Chondrocyte (in vitro differentiated cells): ENCODE measurements at regions not wholly inside any gene's neighbourhood (a gene's known extent, or its start where the extent isn't known, plus 50 kb on each side); places are given as distances from the start of the nearest gene placed in this dataset.

Source experiments
- DNase-seq: peaks from one replicate; pipeline ENCODE4 v3.0.0; 2021; ENCODE audit warnings: mixed read lengths, low spot score
- H3K27ac Mint-ChIP-seq: one replicate; pipeline ENCODE4 v1.8.0; 2021; ENCODE audit warnings: mild to moderate bottlenecking, moderate library complexity, mixed read lengths; ENCODE audit not compliant: unreplicated experiment
- H3K27me3 Mint-ChIP-seq: 2 replicates; pipeline ENCODE4 v1.8.0; 2021; ENCODE audit warnings: low read depth, mixed read lengths
- H3K36me3 Mint-ChIP-seq: 2 replicates; pipeline ENCODE4 v1.8.0; 2021; ENCODE audit warnings: low read depth, mixed read lengths
- H3K4me1 Mint-ChIP-seq: 2 replicates; pipeline ENCODE4 v1.8.0; 2021; ENCODE audit warnings: low read depth, mild to moderate bottlenecking, mixed read lengths
- H3K4me3 Mint-ChIP-seq: one replicate; pipeline ENCODE4 v1.8.0; 2021; ENCODE audit warnings: mild to moderate bottlenecking, moderate library complexity, mixed read lengths; ENCODE audit not compliant: unreplicated experiment
- H3K9me3 Mint-ChIP-seq: 2 replicates; pipeline ENCODE4 v1.8.0; 2021; ENCODE audit warnings: low read depth, mixed read lengths
- TF ChIP-seq, protein P1 (sequence below): fragments of 200-600 bp; sonication (generic); IDR thresholded peaks from 2 replicates; pipeline ENCODE4 v1.5.0; 2021; ENCODE audit warnings: antibody characterized with exemption, mild to moderate bottlenecking, moderate library complexity

GRCh38 chr2:136210455-136210805 lies 92.5 kb upstream of the CXCR4 start:
- TF ChIP-seq, protein P1, sequence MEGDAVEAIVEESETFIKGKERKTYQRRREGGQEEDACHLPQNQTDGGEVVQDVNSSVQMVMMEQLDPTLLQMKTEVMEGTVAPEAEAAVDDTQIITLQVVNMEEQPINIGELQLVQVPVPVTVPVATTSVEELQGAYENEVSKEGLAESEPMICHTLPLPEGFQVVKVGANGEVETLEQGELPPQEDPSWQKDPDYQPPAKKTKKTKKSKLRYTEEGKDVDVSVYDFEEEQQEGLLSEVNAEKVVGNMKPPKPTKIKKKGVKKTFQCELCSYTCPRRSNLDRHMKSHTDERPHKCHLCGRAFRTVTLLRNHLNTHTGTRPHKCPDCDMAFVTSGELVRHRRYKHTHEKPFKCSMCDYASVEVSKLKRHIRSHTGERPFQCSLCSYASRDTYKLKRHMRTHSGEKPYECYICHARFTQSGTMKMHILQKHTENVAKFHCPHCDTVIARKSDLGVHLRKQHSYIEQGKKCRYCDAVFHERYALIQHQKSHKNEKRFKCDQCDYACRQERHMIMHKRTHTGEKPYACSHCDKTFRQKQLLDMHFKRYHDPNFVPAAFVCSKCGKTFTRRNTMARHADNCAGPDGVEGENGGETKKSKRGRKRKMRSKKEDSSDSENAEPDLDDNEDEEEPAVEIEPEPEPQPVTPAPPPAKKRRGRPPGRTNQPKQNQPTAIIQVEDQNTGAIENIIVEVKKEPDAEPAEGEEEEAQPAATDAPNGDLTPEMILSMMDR: no peak
- DNase-seq: no peak
- no peaks in the 10 kb centered on the region for H3K36me3 Mint-ChIP-seq
- no peak overlapping the region for H3K4me3 Mint-ChIP-seq
- no peaks in the 10 kb centered on the region for H3K4me1 Mint-ChIP-seq
- peaks cover 6% of the 10 kb centered on the region for H3K27me3 Mint-ChIP-seq
- peaks cover 14% of the 10 kb centered on the region for H3K9me3 Mint-ChIP-seq
- H3K27ac Mint-ChIP-seq: no peak overlapping the region

GRCh38 chr2:136209561-136210454 lies 91.9 kb upstream of the CXCR4 start:
- TF ChIP-seq, protein P1: no peak
- no peak overlapping the region for H3K27ac Mint-ChIP-seq
- DNase-seq: no peak
- peaks cover 14% of the 10 kb centered on the region for H3K9me3 Mint-ChIP-seq
- no peaks in the 10 kb centered on the region for H3K36me3 Mint-ChIP-seq
- H3K27me3 Mint-ChIP-seq: peaks cover 6% of the 10 kb centered on the region
- no peak overlapping the region for H3K4me3 Mint-ChIP-seq
- H3K4me1 Mint-ChIP-seq: no peaks in the 10 kb centered on the region

- Mint-ChIP-seq H3K27ac (no peak overlapping the region), H3K4me3 (no peak overlapping the region), H3K36me3 (no peaks in the 10 kb centered on the region), H3K4me1 (no peaks in the 10 kb centered on the region), H3K27me3 (peaks cover 5% of the 10 kb centered on the region), H3K9me3 (peaks cover 14% of the 10 kb centered on the region)
- no peak for DNase-seq
- TF ChIP-seq, protein P1: no peak
Measured at GRCh38 chr2:136208682-136209420, 90.9 kb upstream of the CXCR4 start.

DNA sequence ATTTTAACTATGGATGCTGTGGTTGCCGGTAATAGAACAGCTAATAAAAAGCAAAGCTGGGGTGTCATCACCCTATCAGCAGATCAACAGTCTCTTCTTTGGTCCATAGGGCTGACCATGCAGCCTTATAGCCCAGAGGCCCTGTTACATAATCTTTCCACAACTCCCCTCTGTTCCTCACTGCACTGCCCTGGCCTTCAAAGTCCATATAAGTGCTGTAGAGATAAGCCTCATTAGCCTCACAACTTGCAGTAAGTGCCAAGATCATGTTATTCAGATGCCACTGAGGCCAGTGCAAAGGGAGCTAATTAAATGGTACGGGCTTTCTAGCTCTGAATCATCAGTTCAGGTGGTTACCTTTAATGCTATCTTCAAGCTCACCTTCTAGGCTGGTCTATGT lies 89.7 kb upstream of the CXCR4 start:
- Mint-ChIP-seq H3K4me3 (no peak overlapping the region), H3K4me1 (no peaks in the 10 kb centered on the region), H3K36me3 (no peaks in the 10 kb centered on the region), H3K9me3 (peaks cover 18% of the 10 kb centered on the region), H3K27ac (no peak overlapping the region), H3K27me3 (no peaks in the 10 kb centered on the region)
- TF ChIP-seq, protein P1: no peak
- DNase-seq: no peak

- Mint-ChIP-seq H3K9me3 (peaks cover 20% of the 10 kb centered on the region), H3K36me3 (no peaks in the 10 kb centered on the region), H3K4me3 (no peak overlapping the region), H3K27me3 (no peaks in the 10 kb centered on the region), H3K27ac (no peak overlapping the region), H3K4me1 (no peaks in the 10 kb centered on the region)
- TF ChIP-seq, protein P1: no peak
- no peak for DNase-seq
Measured at GRCh38 chr2:136207030-136207623, 89.2 kb upstream of the CXCR4 start.
